ENCODE measurements at regions not wholly inside any gene's neighbourhood (a gene's known extent, or its start where the extent isn't known, plus 50 kb on each side); places are given as distances from the start of the nearest gene placed in this dataset.

DNA sequence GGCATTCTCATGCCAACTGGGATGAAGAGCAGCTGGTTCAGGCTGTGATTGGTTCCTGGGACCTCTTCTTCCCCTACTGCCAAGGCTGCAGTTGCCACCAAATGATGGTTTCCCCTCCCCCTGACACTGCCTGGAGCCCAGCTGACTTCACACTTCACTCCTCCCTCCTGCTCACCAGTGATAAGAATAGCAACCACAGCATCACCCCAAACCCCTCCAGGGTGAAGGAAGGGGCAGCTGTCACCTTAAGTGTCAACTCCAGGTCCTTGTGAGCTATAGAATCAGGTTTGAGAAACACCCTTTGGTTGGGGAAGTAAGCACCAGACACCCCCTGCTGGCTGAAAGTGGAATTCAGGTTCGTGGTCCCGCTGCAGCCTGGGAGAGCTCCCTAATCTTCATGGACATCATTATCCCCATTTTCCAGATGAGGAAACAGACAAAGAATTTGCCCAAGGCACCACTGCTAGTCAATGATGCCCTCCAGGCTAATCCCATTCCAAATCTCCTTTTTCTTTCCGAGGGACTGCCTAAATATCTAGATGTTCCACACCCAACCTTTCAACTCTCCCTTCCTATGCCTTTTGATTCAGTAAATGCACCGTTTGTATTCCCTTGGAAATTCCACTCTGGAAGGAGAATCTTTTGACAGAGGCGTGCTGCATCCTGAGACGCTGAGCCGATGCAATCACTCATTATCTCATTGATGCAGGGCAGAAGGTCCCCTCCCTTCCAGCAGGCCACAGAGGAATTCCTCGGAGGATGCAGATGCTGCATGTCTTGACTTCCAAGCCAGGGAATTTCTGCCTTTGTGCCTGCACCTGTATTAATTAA lies 50.6 kb upstream of the UQCRFS1 start:
- peak; percentile 4 to 35 for DNase-seq (ENCODE audit: low read depth in 2 of 2)

DNA sequence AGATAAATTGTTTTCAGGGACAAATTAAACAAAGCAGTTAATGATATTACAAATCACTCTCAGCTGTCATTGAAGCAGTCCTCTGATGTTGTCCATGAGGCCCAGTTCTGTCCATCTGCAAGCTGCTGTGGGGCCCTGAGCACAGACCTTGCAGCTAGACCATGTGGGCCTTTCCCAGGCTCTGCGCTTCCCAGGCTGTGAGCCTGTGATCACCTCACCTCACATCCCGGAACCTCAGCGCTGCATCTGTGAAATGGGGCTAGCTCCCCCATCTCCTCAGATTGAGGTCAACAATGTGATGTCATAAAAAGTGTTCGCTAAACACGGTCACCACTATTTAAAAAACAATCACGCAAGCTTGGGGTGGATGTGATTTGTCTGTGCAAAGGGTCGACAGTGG lies 51.9 kb upstream of the UQCRFS1 start:
- no peak for DNase-seq (ENCODE audit: low read depth in 2 of 2)

DNA sequence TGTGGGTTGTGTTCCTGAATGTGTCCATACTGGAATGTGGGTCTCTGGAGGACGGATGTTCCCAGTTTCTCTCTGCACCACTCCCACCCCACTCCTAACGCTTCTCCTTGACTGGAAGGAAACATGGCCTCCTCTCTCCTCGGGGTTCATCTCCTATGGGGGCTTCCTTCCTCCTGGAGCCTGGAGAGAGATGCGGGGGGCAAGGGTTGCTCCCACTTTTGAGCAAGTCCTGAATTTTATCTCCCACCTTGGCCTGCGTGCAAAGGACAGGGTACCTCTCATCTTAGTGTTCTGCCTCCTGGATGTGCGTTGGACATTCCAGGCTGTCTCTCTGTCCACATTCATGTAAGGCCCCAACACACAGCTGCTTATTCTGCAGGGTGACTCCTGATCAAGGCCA lies 52.5 kb upstream of the UQCRFS1 start:
- DNase-seq (ENCODE audit: low read depth in 2 of 2) = no peak

DNA sequence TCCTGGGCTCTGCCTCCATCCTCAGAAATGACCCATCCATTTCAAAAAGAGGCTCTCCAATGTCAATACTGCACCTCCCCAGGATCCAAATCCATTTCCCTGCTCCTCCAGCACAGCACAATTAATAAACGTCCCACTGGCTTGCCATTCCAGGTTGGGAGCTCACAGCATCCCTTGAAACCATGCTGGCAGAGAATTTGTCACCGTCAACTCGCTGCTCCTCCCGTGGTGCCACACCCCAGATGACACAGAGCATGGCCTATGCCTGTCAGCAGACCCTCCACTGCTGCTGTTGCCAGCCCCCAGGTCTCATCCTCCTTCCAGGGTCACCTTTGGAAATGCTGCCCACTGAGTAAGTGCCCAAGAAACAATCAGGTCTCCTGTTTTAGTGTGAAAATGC lies 53.0 kb upstream of the UQCRFS1 start:
- no peak for DNase-seq (ENCODE audit: low read depth in 2 of 2)

DNA sequence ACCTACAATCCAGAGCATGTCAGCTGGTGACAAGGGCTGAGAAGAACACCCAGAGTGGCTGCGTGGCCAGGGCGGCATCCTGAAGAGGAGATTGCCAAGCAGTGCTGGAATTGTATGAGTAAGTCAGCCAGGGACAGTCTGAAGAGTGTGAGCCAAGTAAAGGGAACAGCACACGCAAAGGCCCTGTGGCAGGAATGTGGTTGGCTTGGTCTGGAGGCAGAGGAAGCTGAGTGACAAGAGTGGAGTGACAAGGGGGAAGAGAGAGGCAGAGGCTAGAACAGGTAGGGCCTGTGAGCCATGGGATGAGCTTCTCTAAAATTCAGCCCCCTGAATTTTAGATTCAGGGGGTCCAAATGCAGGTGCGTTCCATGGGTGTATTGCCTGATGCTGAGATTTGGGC lies 53.7 kb upstream of the UQCRFS1 start:
- no peak for DNase-seq (ENCODE audit: low read depth in 2 of 2)

DNA sequence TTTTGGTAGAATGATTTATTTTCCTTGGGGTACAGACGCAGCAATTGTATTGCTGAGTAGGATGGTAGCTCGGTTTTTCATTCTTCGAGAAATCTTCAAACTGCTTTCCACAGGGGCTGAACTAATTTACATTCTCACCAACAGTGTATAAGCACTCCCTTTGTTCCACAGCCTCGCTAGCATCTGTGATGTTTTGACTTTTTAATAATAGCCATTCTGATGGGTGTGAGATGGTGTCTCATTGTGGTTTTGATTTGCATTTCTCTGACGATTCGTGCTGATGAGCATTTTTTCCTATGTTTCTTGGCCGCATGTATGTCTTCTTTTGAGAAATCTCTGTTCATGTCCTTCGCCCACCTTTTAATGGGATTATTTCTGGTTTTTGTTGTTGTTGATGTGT lies 54.8 kb upstream of the UQCRFS1 start:
- DNase-seq (ENCODE audit: low read depth in 2 of 2) = no peak

DNA sequence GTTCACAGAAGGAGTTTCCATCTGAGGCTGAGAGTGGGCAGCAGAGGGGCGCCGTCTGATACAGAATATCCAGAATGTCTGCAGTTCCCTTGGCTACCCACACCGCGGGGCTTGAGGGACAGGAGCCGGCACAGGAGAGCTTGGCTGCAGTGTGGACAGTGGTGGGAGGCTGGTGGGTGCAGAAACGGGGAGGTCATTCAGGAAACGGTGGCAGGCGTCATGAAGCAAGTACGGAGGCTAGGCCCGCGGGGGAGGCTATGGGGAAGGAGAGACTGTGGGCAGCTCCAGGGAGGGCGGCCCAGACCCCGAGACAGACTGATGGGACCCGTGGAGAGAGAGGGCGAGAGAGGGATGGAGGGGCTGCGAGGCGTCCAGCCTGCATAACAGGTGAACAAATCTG lies 55.2 kb upstream of the UQCRFS1 start:
- DNase-seq (ENCODE audit: low read depth in 2 of 2) = no peak

DNA sequence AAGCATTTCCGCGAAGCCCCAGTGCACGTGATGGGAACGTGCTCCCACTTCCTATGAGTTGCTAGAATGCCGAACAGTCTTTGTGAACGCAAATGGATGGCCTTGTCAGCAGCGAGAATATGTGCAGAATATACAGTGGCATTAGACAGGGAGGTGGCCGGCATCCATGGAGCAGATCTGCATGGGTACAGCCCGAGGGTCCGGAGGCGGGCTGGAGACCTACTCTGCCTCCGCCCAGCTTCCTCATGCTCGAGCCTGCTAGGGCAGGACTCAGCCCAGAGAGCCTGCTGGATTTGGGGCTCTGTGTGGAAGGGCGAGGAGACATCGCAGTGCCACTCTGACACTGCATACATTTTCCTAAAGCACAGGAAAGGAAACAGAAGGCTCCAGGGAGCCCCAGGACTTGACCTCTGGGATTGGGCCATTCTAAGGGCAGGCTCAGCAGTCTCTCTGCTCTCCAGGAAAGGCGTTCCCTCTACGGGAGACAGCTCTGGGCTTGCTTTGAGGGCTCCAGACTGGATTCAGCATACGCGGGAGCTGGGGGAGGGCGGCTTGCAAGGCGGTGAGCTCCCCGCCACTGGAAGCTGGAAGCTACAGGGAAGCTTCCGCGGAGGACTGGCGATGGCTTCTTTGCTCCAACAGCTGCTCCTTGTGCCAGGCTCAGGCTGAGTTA lies 55.9 kb upstream of the UQCRFS1 start:
- DNase-seq (ENCODE audit: low read depth in 2 of 2) = no peak

DNA sequence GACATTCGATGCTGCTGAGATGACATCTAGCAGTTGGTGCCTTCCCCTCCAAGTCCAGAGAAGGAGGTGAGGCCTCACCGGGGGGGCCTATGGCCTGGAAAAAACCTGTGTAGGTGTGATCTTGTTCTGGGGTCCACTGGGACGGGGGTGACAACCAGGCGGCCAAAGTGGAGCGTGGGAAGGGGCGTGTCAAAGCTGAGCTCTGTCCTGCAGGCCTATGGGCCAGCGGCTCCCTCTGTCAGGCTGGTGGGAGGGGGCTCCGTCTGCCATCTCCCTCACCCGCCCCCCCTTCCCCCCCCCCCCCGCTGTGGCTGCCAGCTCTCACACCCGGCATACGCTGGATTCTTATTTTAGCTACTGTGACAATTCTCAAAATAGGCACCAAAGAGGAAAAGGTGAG lies 56.7 kb upstream of the UQCRFS1 start:
- DNase-seq (ENCODE audit: low read depth in 2 of 2) = no peak

DNA sequence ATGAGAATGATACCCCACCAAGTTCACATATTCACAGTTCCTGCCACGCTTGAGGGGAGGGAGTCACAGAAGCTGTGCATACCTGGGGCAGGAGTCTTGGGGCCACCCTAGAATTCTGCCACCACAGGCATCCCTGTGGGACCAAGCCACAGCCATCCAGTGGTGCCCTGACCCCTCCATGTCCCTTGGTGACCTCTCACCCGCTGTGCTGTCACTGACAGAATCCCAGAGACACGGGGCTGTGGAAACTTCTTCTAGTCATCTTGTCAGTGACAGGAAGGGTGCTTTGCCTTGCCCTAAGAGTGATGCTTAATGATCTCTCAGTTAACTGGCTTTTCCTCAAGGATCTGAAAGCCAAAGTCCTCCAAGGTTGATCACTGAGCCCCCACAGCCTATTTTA lies 58.4 kb upstream of the UQCRFS1 start:
- DNase-seq (ENCODE audit: low read depth in 2 of 2) = no peak

DNA sequence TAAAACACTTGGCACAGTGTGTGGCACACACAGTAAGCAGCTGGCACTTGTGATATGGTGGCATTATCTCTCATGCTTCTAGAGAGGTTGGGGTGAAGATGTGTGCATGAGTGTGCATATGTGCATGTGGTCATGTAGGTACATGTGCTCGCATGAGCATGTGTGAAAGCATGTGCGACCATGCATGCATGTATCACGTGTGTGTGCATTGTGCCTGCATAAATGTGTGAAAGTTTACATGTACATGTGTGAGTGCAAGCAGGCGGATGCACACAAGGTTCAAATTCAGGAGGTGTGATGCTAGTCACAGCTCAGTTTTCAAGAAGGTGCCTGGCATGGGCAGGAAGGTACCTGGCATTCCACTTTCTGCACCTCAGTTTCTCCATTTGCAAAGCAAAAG lies 59.0 kb upstream of the UQCRFS1 start:
- no peak for DNase-seq (ENCODE audit: low read depth in 2 of 2)

DNA sequence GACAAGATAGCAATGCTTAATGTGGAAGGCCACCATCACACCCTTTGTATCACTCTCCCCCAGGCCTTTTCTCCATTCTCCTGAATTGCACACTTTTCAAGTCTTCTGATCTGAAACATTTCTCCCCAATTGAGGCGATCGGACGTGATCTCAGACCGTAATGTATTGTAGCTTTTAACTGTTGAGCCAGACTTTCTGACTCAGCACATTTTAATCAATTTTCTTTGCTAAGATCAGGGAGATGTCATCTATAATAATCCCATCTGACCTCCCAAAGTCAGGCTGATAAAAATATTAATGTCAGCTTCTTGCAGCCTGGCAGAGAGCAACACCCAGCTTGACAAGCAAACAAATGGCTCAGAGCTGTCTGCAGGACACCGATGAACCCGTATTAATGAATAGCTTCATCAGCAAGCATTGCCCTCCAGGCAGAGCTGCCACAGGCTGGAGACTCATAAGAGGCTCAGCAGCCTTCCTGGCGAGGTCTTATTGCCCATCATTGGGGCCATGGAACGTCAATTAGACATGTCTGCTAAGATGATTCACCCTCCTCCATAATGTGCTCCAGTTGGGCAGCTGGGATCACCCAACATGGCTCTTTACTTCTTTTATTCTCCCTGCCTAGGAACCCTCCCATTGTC lies 60.2 kb upstream of the UQCRFS1 start:
- DNase-seq (ENCODE audit: low read depth in 2 of 2) = no peak

DNA sequence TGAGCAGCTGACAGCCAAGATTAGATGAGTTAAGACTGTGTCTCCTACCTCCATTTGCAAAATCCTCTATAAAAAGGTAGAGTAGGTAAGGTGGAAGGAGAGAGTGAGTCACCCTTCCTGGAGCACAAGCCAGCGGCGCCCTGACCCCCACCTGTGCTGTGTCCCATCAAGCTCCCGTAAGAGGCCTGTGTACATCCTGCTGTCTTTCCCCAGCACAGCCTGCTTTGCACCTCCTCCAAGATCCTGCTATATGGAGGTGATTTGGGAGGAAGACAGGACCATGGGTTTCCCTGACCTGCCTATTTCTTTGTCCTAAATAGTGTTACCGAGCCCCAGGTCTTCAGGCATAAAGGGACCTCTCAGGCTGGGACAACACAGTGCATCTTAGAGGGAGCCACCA lies 62.3 kb upstream of the UQCRFS1 start:
- DNase-seq (ENCODE audit: low read depth in 2 of 2) = no peak

DNA sequence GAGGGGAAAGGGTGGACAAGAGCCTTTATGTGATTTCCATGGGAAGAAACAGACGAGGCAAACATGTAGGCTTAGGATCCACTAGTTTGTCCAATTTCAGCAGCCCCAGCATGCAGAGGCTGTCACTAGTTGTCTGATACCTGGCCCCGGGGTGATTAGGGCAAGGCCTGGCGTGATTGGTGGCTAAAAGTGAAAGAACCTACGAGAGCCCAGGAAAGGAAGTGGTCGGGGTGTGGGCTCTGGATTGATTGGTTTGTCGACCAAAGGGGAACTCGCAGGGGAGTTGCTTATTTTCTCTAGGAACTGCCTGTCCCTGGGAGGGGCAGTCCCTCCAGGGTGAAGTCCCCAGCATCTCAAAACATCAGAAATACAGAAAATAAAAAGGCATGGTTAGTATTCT lies 64.2 kb upstream of the UQCRFS1 start:
- peak; percentile 12 to 15 for DNase-seq (ENCODE audit: low read depth in 2 of 2)

DNA sequence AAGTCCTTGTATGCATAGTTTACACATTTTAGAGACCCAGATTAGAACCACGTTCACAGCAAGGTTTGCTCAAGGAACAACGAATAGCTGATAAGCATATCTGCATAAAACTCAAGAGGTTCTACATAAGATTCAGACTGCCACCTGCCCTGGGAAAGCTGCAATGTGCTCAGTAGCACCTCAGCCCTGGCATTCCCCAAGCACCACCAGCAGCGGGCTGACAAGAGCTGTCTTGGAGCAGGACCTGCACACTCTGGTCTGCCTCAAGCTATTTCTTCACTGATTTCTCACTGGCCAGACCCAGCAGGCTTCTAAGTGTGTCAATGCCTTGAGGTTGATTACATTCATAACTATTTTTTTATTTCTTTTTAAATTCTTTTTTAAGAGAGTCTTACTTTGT lies 65.8 kb upstream of the UQCRFS1 start:
- no peak for DNase-seq (ENCODE audit: low read depth in 2 of 2)

DNA sequence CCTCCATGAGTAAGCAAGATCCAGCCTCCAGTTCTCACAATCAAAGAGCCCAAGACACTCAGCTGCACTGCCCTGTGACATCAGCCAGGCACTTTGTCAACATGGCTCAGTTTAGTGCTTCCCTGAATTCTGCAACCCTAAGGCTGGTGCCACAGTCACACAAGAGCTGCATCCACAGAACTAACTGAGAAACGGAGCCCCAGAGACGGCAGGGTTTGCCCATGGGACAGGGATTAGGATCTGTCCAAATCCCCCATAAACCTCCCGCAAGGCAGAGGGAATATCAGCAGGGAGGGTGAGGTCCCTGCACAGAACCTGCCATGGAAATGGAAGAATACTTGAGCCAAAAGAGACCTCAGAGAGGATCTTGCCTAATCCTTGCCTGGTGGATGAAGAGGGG lies 70.4 kb upstream of the UQCRFS1 start:
- DNase-seq (ENCODE audit: low read depth in 2 of 2) = no peak

DNA sequence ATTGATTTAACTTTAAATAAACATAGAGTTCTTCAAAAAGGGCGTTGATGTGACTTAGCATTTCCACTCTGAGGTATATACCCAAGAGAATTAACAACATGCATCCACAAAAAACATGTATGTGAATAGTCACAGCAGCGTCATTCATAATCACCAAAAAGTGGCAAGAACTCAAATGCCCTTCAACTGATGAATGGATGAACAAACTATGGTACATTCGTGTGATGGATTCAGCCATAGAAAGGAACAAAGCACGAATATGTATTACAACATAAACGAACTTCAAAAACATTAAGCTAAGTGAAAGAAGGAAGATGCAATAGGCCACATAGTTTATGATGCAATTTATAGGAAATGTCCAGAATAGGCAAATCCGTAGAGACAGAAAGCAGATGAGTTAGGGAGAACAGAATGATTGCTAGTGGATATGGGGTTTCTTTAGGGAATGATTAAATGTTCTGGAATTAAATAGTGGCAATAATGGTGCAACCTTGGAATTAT lies 72.3 kb upstream of the UQCRFS1 start:
- no peak for DNase-seq (ENCODE audit: low read depth in 2 of 2)

DNA sequence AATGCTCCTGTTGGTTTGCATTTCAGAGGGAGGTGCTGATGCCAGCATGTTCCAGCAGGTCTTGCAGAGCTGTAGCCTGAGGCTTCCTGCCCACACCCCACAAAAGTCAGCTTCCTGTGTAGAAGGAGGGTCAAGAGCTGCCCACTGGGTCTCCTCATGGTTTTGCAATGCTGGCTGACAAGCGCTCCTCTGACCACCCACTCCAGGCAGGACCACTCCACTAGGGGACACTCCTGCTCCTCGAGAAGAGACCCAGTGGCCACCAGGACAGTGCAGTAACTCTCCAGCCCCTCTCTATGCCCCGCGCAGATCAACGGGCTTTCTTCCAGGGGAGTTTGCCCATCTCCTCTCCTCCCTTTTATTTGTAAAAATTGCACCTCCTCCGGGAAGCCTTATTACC lies 72.9 kb upstream of the UQCRFS1 start:
- no peak for DNase-seq (ENCODE audit: low read depth in 2 of 2)

DNA sequence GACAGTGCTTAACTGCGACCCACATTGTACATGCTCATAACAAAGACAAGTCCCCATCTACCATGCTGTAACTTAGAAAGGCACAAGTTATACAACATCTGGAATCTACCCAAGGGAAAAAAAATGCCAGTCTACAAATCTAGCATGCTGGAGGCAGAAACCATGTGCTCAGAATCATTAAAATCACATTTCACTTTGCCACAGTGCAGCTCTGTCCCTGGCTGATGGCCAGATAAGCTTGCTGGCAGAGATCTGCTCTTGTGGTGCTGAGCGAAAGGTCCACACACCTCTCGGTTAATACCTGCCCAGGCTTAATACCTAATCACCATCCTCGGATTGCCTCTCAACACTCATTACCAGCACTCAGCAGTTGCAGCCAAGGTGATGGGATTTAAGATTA lies 74.1 kb upstream of the UQCRFS1 start:
- no peak for DNase-seq (ENCODE audit: low read depth in 2 of 2)

DNA sequence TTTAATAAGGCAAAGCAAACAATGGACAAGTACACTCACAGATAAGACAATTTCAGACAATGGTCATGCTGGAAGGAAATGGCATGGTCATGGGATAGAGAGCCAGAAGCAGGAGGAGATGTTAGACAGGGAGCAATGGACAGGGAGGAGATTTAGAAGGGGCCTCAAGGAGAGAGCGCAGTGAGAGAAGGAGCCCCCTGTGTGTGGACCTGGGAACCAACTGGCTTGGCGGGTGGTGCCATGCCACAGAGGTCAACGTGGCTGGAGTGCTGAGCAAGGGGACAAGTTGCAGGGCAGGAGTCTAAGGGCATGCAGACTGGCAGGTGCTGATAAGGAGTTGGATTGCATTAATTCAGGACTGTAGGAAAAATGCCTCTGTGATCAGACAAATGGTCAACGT lies 75.3 kb upstream of the UQCRFS1 start:
- no peak for DNase-seq (ENCODE audit: low read depth in 2 of 2)

DNA sequence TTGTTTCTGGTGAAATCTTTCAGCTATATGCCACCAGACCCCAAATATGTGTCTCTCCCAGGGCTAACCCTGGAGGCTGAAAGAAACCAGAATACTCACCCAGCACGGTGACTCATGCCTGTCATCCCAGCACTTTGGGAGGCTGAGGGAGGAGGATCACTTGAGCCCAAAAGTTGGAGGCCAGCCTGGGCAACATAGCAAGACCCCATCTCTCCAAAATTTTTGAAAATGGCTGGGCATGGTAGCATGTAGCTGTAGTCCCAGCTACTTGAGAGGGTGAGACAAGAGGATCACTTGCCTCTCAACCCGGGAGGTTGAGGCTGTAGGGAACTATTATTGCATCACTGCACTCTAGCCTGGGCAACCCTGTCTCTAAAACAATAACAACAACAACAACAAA lies 76.1 kb upstream of the UQCRFS1 start:
- DNase-seq (ENCODE audit: low read depth in 2 of 2) = no peak

DNA sequence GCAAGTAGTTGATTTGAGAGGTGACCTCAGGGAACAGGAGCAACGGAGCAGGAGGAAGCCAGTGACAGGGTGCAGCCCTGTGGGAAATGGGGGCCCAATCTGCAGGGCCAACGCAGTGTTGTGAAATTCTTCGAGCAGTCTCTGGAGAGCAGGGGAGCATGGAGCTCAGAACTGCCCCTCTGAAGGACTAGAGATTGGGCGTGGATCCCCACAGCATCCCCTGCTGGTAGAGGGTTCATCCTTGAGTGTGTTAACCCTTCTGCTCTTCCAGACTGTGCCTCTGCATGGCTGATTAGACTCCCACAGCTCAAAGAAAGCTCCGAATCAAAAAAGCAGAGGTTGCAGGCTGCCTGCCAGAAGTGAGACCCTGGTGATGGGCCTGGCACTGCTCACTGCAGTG lies 77.9 kb upstream of the UQCRFS1 start:
- DNase-seq (ENCODE audit: low read depth in 2 of 2) = no peak

DNA sequence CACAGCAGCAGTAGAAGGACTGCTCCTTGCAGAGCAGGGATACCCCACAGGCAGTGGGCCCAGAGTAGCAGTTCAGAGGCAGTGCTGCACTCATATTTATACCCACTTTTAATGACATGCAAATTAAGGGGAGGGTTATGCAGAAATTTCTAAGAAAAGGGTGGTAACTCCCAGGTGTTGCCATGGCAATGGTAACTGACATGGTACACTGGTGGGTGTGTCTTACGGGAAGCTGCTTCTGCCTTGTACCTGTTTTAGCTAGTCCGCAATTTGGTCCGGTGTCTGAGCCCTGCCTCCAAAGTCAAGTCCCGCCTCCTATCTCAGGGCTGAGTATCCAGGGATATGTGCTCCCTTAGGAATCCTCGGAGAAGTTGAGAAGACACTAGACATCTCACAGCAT lies 79.2 kb upstream of the UQCRFS1 start:
- DNase-seq (ENCODE audit: low read depth in 2 of 2) = no peak
